ENCODE measurements at regions not wholly inside any gene's neighbourhood (a gene's known extent, or its start where the extent isn't known, plus 50 kb on each side); places are given as distances from the start of the nearest gene placed in this dataset.

- TF ChIP-seq CTCF (IDR thresholded peaks at IDR 0.05) (no peak), POLR2A (IDR thresholded peaks at IDR 0.05) (no peak)
Measured at GRCh38 chr6:9095729-9096128, 660.4 kb upstream of the SLC35B3 start.
